HL-60 (cell line): ENCODE measurements at regions not wholly inside any gene's neighbourhood (a gene's known extent, or its start where the extent isn't known, plus 50 kb on each side); places are given as distances from the start of the nearest gene placed in this dataset.
"Not testable (repeated sequence)": the region's sequence is repeated elsewhere in the genome, so short reads cannot be mapped to it uniquely, and the experiment has no call there.

ENCODE experiments used
- DNase-seq, 2 experiments: peaks; one replicate each; pipeline ENCODE4 v3.0.0-alpha.2; 2010 to 2020; ENCODE audit warnings: low read depth in 1 of 2, low spot score in 1 of 2
- H3K27ac ChIP-seq: fragments of 250-450 bp; sonication (Bioruptor Pico); replicated peaks from 2 replicates; pipeline ENCODE4 v1.5.1; 2020; ENCODE audit warnings: mild to moderate bottlenecking, moderate library complexity
- H3K27me3 ChIP-seq: fragments of 250-450 bp; sonication (Bioruptor Pico); 2 replicates; pipeline ENCODE4 v1.5.1; 2021; ENCODE audit warnings: mild to moderate bottlenecking, moderate library complexity; ENCODE audit not compliant: insufficient read depth, poor library complexity, severe bottlenecking
- H3K4me3 ChIP-seq: replicated peaks from 2 replicates; pipeline ENCODE4 v1.5.1; 2011; ENCODE audit warnings: mild to moderate bottlenecking, control low read depth, low read length; ENCODE audit not compliant: insufficient read depth
- CTCF ChIP-seq: IDR thresholded peaks from one replicate; pipeline ENCODE4 v1.5.1; 2011; ENCODE audit warnings: low read length, control low read depth, inconsistent platforms; ENCODE audit not compliant: insufficient read depth
- GABPA ChIP-seq: IDR thresholded peaks from 2 replicates; pipeline ENCODE4 v1.6.1; 2012; ENCODE audit warnings: low read depth
- POLR2AphosphoS5 ChIP-seq: IDR thresholded peaks from 2 replicates; pipeline ENCODE4 v1.6.1; 2012; ENCODE audit warnings: low read depth
- SPI1 ChIP-seq: IDR thresholded peaks from 2 replicates; pipeline ENCODE4 v1.6.1; 2012; ENCODE audit warnings: low read depth, mild to moderate bottlenecking, borderline replicate concordance
- TF ChIP-seq, protein P1 (sequence below): IDR thresholded peaks from 2 replicates; pipeline ENCODE4 v1.6.1; 2012; ENCODE audit warnings: low read depth; ENCODE audit not compliant: insufficient replicate concordance

GRCh38 chr2:187783446-187783845 is 229.2 kb upstream of the TFPI start:
- DNase-seq, result no peak
- TF ChIP-seq, protein P1, sequence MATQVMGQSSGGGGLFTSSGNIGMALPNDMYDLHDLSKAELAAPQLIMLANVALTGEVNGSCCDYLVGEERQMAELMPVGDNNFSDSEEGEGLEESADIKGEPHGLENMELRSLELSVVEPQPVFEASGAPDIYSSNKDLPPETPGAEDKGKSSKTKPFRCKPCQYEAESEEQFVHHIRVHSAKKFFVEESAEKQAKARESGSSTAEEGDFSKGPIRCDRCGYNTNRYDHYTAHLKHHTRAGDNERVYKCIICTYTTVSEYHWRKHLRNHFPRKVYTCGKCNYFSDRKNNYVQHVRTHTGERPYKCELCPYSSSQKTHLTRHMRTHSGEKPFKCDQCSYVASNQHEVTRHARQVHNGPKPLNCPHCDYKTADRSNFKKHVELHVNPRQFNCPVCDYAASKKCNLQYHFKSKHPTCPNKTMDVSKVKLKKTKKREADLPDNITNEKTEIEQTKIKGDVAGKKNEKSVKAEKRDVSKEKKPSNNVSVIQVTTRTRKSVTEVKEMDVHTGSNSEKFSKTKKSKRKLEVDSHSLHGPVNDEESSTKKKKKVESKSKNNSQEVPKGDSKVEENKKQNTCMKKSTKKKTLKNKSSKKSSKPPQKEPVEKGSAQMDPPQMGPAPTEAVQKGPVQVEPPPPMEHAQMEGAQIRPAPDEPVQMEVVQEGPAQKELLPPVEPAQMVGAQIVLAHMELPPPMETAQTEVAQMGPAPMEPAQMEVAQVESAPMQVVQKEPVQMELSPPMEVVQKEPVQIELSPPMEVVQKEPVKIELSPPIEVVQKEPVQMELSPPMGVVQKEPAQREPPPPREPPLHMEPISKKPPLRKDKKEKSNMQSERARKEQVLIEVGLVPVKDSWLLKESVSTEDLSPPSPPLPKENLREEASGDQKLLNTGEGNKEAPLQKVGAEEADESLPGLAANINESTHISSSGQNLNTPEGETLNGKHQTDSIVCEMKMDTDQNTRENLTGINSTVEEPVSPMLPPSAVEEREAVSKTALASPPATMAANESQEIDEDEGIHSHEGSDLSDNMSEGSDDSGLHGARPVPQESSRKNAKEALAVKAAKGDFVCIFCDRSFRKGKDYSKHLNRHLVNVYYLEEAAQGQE, result no peak

GRCh38 chr2:187784138-187784537 is 229.9 kb upstream of the TFPI start:
- not testable (repeated sequence) for H3K4me3 ChIP-seq, DNase-seq, H3K27ac ChIP-seq, H3K27me3 ChIP-seq

More at GRCh38 chr2:187783446-187783845, 229.2 kb upstream of the TFPI start:
- Histone ChIP-seq H3K27me3 (no peaks in the 10 kb centered on the region), H3K27ac (no peak overlapping the region), H3K4me3 (no peak overlapping the region)

GRCh38 chr2:187799601-187800000 is 245.4 kb upstream of the TFPI start:
- Histone ChIP-seq H3K4me3 (no peak overlapping the region), H3K27me3 (no peaks in the 10 kb centered on the region), H3K27ac (no peak overlapping the region)
- TF ChIP-seq GABPA (no peak), POLR2AphosphoS5 (no peak), SPI1 (no peak), CTCF (no peak)
- TF ChIP-seq, protein P1, result no peak
- no peak for DNase-seq

DNA sequence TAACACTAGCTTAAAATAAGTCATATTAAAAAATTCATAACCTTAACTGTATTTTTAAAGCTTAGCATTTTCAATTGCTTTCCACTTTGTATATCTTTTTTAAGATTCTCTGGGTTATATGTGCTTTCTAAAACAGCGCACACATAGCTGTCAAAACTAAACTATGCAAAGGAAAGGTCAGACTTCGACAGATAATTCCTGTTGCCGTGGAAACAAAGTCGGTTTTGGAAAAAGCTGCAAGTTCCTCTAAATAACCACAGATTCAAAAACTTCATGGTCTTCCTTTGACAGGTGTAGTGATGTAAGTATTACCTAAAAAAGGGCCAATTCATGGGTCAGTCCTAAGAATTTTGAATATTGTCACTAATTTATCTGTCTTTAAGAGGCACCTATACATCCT is 249.6 kb upstream of the TFPI start:
- no peak for DNase-seq
- TF ChIP-seq POLR2AphosphoS5 (no peak), GABPA (no peak), SPI1 (no peak)
- TF ChIP-seq, protein P1, result no peak
- Histone ChIP-seq H3K27ac (no peak overlapping the region), H3K4me3 (no peak overlapping the region), H3K27me3 (no peaks in the 10 kb centered on the region)

DNA sequence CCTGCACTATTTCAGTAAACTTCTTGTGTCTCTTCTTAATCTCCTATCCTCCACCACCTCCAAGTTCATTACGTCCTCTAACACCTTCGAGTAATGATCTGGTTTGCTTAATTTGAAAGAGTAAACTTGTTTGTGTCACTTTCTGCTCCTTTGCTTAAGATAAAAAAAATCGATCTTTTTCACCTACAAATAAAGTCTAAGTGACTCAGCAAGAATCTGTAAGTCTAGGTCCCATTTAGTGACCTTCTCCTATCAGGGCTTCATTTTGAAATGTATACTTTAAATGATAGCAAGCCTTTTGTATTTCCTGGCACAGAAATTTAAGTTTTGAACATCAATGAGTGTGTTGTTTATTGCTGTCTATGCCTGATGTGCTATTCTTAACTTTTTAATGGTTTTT is 260.9 kb upstream of the TFPI start:
- no peak overlapping the region for H3K27ac ChIP-seq

More for the DNA sequence above, 260.9 kb upstream of the TFPI start:
- no peak for DNase-seq
- no peak overlapping the region for H3K4me3 ChIP-seq
- H3K27me3 ChIP-seq, result no peaks in the 10 kb centered on the region
- no peak for TF ChIP-seq SPI1
- no peak for TF ChIP-seq POLR2AphosphoS5
- no peak for TF ChIP-seq CTCF
- TF ChIP-seq, protein P1, result no peak
- no peak for TF ChIP-seq GABPA
